HEK293 (cell line): ENCODE measurements at regions not wholly inside any gene's neighbourhood (a gene's known extent, or its start where the extent isn't known, plus 50 kb on each side); places are given as distances from the start of the nearest gene placed in this dataset.

Source experiments
- CTCF ChIP-seq: fragments of 450-650 bp; formaldehyde crosslinking; IDR thresholded peaks from 2 replicates; pipeline ENCODE4 v1.5.1; 2016; ENCODE audit warnings: missing biosample characterization, missing genetic modification characterization
- HOXC10 ChIP-seq: sonication (generic); formaldehyde crosslinking; IDR thresholded peaks from 2 replicates; pipeline ENCODE4 v1.8.1; 2023; ENCODE audit warnings: mild to moderate bottlenecking, missing genetic modification reagents
- PATZ1 ChIP-seq: fragments of 450-650 bp; formaldehyde crosslinking; IDR thresholded peaks from 2 replicates; pipeline ENCODE4 v1.5.1; 2016; ENCODE audit warnings: missing biosample characterization, missing genetic modification characterization
- PRDM6 ChIP-seq: fragments of 450-650 bp; formaldehyde crosslinking; IDR thresholded peaks from 2 replicates; pipeline ENCODE4 v1.5.1; 2017; ENCODE audit warnings: missing biosample characterization, missing genetic modification characterization
- REST ChIP-seq: fragments of 450-650 bp; formaldehyde crosslinking; IDR thresholded peaks from 2 replicates; pipeline ENCODE4 v1.5.1; 2016; ENCODE audit warnings: missing biosample characterization, missing genetic modification characterization
- SCRT2 ChIP-seq: fragments of 450-650 bp; formaldehyde crosslinking; IDR thresholded peaks from 2 replicates; pipeline ENCODE4 v1.5.1; 2016; ENCODE audit warnings: missing biosample characterization, missing genetic modification characterization
- ZBTB21 ChIP-seq: fragments of 450-650 bp; formaldehyde crosslinking; IDR thresholded peaks from 2 replicates; pipeline ENCODE4 v1.5.1; 2017; ENCODE audit warnings: missing biosample characterization, missing genetic modification characterization
- ZFP69B ChIP-seq: fragments of 450-650 bp; formaldehyde crosslinking; IDR thresholded peaks from 2 replicates; pipeline ENCODE4 v1.5.1; 2016; ENCODE audit warnings: missing biosample characterization, missing genetic modification characterization
- ZNF114 ChIP-seq: fragments of 450-650 bp; formaldehyde crosslinking; IDR thresholded peaks from 2 replicates; pipeline ENCODE4 v1.5.0; 2017; ENCODE audit warnings: missing biosample characterization, missing genetic modification characterization
- ZNF747 ChIP-seq: fragments of 450-650 bp; formaldehyde crosslinking; IDR thresholded peaks from 2 replicates; pipeline ENCODE4 v1.5.1; 2016; ENCODE audit warnings: missing biosample characterization, missing genetic modification characterization
- ZNF837 ChIP-seq: fragments of 450-650 bp; formaldehyde crosslinking; IDR thresholded peaks from 2 replicates; pipeline ENCODE4 v1.5.1; 2016; ENCODE audit warnings: missing biosample characterization, missing genetic modification characterization

GRCh38 chr9:1198085-1198484 lies 147.9 kb downstream of the DMRT2 start:
- TF ChIP-seq CTCF (tag by site-specific recombination) (no peak), ZFP69B (no peak), ZNF114 (tag by site-specific recombination) (no peak), REST (tag by site-specific recombination) (no peak), HOXC10 (no peak), ZBTB21 (tag by site-specific recombination) (no peak), PRDM6 (tag by site-specific recombination) (no peak), ZNF837 (tag by site-specific recombination) (no peak), SCRT2 (tag by site-specific recombination) (no peak), PATZ1 (tag by site-specific recombination) (no peak), ZNF747 (no peak)
